ENCODE measurements at regions not wholly inside any gene's neighbourhood (a gene's known extent, or its start where the extent isn't known, plus 50 kb on each side); places are given as distances from the start of the nearest gene placed in this dataset.

GRCh38 chr10:62460393-62460792 is 86.2 kb downstream of the ZNF365 start (continued):
- TF ChIP-seq, protein P1, sequence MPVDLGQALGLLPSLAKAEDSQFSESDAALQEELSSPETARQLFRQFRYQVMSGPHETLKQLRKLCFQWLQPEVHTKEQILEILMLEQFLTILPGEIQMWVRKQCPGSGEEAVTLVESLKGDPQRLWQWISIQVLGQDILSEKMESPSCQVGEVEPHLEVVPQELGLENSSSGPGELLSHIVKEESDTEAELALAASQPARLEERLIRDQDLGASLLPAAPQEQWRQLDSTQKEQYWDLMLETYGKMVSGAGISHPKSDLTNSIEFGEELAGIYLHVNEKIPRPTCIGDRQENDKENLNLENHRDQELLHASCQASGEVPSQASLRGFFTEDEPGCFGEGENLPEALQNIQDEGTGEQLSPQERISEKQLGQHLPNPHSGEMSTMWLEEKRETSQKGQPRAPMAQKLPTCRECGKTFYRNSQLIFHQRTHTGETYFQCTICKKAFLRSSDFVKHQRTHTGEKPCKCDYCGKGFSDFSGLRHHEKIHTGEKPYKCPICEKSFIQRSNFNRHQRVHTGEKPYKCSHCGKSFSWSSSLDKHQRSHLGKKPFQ (tag by site-specific recombination; IDR thresholded peaks at IDR 0.05) = no peak
- no peak for TF ChIP-seq ZEB2 (tag by site-specific recombination; IDR thresholded peaks at IDR 0.05)
- no peak for TF ChIP-seq ZNF366 (tag by site-specific recombination; conservative IDR thresholded peaks at IDR 0.05)
- TF ChIP-seq ZNF768 (tag by site-specific recombination; IDR thresholded peaks at IDR 0.05) = no peak
- TF ChIP-seq ZNF175 (tag by site-specific recombination; IDR thresholded peaks at IDR 0.05) = no peak
- no peak for TF ChIP-seq ZNF529 (tag by site-specific recombination; IDR thresholded peaks at IDR 0.05; ENCODE audit: insufficient replicate concordance)
- TF ChIP-seq RBAK (tag by site-specific recombination; IDR thresholded peaks at IDR 0.05) = no peak
- no peak for TF ChIP-seq ZNF302 (tag by site-specific recombination; IDR thresholded peaks at IDR 0.05; ENCODE audit: low read depth)

GRCh38 chr10:62461120-62461519 is 87.0 kb downstream of the ZNF365 start:
- ChIA-PET POLR2A (no interaction called here), CTCF (no interaction called here)
- no peaks in the 10 kb centered on the region for H3K4me1 ChIP-seq (ENCODE audit: control insufficient read depth, insufficient read depth, low read length)
- no peaks in the 10 kb centered on the region for H3K36me3 ChIP-seq (ENCODE audit: control insufficient read depth in 2 of 2, insufficient read depth in 1 of 2, low read length in 2 of 2)
- H3K4me3 ChIP-seq (ENCODE audit: low read depth, low read length) = no peak overlapping the region
- TF ChIP-seq IKZF3 (tag by site-specific recombination; IDR thresholded peaks at IDR 0.05) = no peak
- TF ChIP-seq ZSCAN30 (tag by site-specific recombination; IDR thresholded peaks at IDR 0.05) = no peak
- TF ChIP-seq ZNF747 (tag by site-specific recombination; IDR thresholded peaks at IDR 0.05) = no peak
- no peak for TF ChIP-seq SP2 (tag by site-specific recombination; IDR thresholded peaks at IDR 0.05)
- TF ChIP-seq KLF8 (tag by site-specific recombination; IDR thresholded peaks at IDR 0.05) = no peak
- no peaks in the 10 kb centered on the region for H3K9me3 ChIP-seq (ENCODE audit: control insufficient read depth, insufficient read depth, low read depth, low read length)
- H3K27ac ChIP-seq (ENCODE audit: extremely low read depth, low read depth, low read length) = no peak overlapping the region

- no peaks in the 10 kb centered on the region for H3K9me3 ChIP-seq (ENCODE audit: control insufficient read depth, insufficient read depth, low read depth, low read length)
- ChIA-PET CTCF (interaction anchor here (0.7 to 0.8 kb wide), 2 partner anchors 29 to 1505 kb away, joined by 3 read pairs; no protein-coding TSS in a partner anchor), POLR2A (no interaction called here)
- no peak overlapping the region for H3K4me3 ChIP-seq (ENCODE audit: low read depth, low read length)
- no peaks in the 10 kb centered on the region for H3K36me3 ChIP-seq (ENCODE audit: control insufficient read depth in 2 of 2, insufficient read depth in 1 of 2, low read length in 2 of 2)
- H3K4me1 ChIP-seq (ENCODE audit: control insufficient read depth, insufficient read depth, low read length) = no peaks in the 10 kb centered on the region
- H3K27ac ChIP-seq (ENCODE audit: extremely low read depth, low read depth, low read length) = no peak overlapping the region
- TF ChIP-seq ATF2 (tag by site-specific recombination; IDR thresholded peaks at IDR 0.05; ENCODE audit: low read depth) (no peak), ZNF146 (tag by site-specific recombination; IDR thresholded peaks at IDR 0.05) (no peak), ZSCAN4 (tag by site-specific recombination; IDR thresholded peaks at IDR 0.05) (no peak), ZNF184 (tag by site-specific recombination; IDR thresholded peaks at IDR 0.05) (no peak), ZNF248 (tag by site-specific recombination; IDR thresholded peaks at IDR 0.05) (no peak), ZNF202 (tag by site-specific recombination; IDR thresholded peaks at IDR 0.05; ENCODE audit: borderline replicate concordance) (no peak), ZNF140 (tag by site-specific recombination; IDR thresholded peaks at IDR 0.05) (no peak), ZNF707 (tag by site-specific recombination; IDR thresholded peaks at IDR 0.05) (no peak), ZNF2 (tag by site-specific recombination; IDR thresholded peaks at IDR 0.05) (no peak), KLF9 (tag by site-specific recombination; IDR thresholded peaks at IDR 0.05; ENCODE audit: low read depth) (no peak), ZNF843 (tag by site-specific recombination; IDR thresholded peaks at IDR 0.05) (no peak), ZNF394 (tag by site-specific recombination; IDR thresholded peaks at IDR 0.05; ENCODE audit: borderline replicate concordance) (no peak), ZNF292 (tag by site-specific recombination; IDR thresholded peaks at IDR 0.05; ENCODE audit: borderline replicate concordance, low read depth) (no peak), YY2 (tag by site-specific recombination; IDR thresholded peaks at IDR 0.05) (no peak), HOXC10 (CRISPR knock-in tag; IDR thresholded peaks at IDR 0.05) (no peak)
- TF ChIP-seq, protein P2, sequence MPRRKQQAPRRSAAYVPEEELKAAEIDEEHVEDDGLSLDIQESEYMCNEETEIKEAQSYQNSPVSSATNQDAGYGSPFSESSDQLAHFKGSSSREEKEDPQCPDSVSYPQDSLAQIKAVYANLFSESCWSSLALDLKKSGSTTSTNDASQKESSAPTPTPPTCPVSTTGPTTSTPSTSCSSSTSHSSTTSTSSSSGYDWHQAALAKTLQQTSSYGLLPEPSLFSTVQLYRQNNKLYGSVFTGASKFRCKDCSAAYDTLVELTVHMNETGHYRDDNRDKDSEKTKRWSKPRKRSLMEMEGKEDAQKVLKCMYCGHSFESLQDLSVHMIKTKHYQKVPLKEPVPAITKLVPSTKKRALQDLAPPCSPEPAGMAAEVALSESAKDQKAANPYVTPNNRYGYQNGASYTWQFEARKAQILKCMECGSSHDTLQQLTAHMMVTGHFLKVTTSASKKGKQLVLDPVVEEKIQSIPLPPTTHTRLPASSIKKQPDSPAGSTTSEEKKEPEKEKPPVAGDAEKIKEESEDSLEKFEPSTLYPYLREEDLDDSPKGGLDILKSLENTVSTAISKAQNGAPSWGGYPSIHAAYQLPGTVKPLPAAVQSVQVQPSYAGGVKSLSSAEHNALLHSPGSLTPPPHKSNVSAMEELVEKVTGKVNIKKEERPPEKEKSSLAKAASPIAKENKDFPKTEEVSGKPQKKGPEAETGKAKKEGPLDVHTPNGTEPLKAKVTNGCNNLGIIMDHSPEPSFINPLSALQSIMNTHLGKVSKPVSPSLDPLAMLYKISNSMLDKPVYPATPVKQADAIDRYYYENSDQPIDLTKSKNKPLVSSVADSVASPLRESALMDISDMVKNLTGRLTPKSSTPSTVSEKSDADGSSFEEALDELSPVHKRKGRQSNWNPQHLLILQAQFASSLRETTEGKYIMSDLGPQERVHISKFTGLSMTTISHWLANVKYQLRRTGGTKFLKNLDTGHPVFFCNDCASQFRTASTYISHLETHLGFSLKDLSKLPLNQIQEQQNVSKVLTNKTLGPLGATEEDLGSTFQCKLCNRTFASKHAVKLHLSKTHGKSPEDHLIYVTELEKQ (tag by site-specific recombination; IDR thresholded peaks at IDR 0.05; ENCODE audit: borderline replicate concordance) = no peak
Measured at GRCh38 chr10:62462461-62462860, 88.3 kb downstream of the ZNF365 start.
